ENCODE measurements at regions not wholly inside any gene's neighbourhood (a gene's known extent, or its start where the extent isn't known, plus 50 kb on each side); places are given as distances from the start of the nearest gene placed in this dataset.

GRCh38 chr15:35657679-35658311 lies 111.8 kb upstream of the DPH6 start:
- peak in 1 of 3 experiments; percentile 4 for DNase-seq (ENCODE audit: low read depth in 2 of 3, low spot score in 2 of 3)

GRCh38 chr15:35663956-35664355 lies 118.0 kb upstream of the DPH6 start:
- no peak for DNase-seq (ENCODE audit: low read depth in 2 of 3, low spot score in 2 of 3)

- DNase-seq (ENCODE audit: low read depth in 2 of 3, low spot score in 2 of 3), result no peak
These were observed 120.1 kb upstream of the DPH6 start for GRCh38 chr15:35665896-35666536.

GRCh38 chr15:35667908-35668307 lies 121.9 kb upstream of the DPH6 start:
- no peak for DNase-seq (ENCODE audit: low read depth in 2 of 3, low spot score in 2 of 3)

GRCh38 chr15:35669021-35669420 lies 123.1 kb upstream of the DPH6 start:
- no peak for DNase-seq (ENCODE audit: low read depth in 2 of 3, low spot score in 2 of 3)

- no peak for DNase-seq (ENCODE audit: low read depth in 2 of 3, low spot score in 2 of 3)
These were observed 123.6 kb upstream of the DPH6 start for GRCh38 chr15:35669432-35670045.

- DNase-seq (ENCODE audit: low read depth in 2 of 3, low spot score in 2 of 3), result no peak
These were observed 125.2 kb upstream of the DPH6 start for GRCh38 chr15:35671197-35671596.

GRCh38 chr15:35671981-35672380 lies 126.0 kb upstream of the DPH6 start:
- no peak for DNase-seq (ENCODE audit: low read depth in 2 of 3, low spot score in 2 of 3)

GRCh38 chr15:35673093-35673684 lies 127.2 kb upstream of the DPH6 start:
- no peak for DNase-seq (ENCODE audit: low read depth in 2 of 3, low spot score in 2 of 3)

GRCh38 chr15:35674873-35675781 lies 129.2 kb upstream of the DPH6 start:
- DNase-seq (ENCODE audit: low read depth in 2 of 3, low spot score in 2 of 3), result no peak

GRCh38 chr15:35678774-35679173 lies 132.8 kb upstream of the DPH6 start:
- DNase-seq (ENCODE audit: low read depth in 2 of 3, low spot score in 2 of 3), result no peak

GRCh38 chr15:35679186-35679585 lies 133.2 kb upstream of the DPH6 start:
- no peak for DNase-seq (ENCODE audit: low read depth in 2 of 3, low spot score in 2 of 3)

- no peak for DNase-seq (ENCODE audit: low read depth in 2 of 3, low spot score in 2 of 3)
These were observed 135.0 kb upstream of the DPH6 start for GRCh38 chr15:35680951-35681350.

- DNase-seq (ENCODE audit: low read depth in 2 of 3, low spot score in 2 of 3), result no peak
These were observed 140.4 kb upstream of the DPH6 start for GRCh38 chr15:35686347-35686746.

- no peak for DNase-seq (ENCODE audit: low read depth in 2 of 3, low spot score in 2 of 3)
These were observed 143.3 kb upstream of the DPH6 start for GRCh38 chr15:35689266-35689665.

GRCh38 chr15:35690089-35690488 lies 144.1 kb upstream of the DPH6 start:
- DNase-seq (ENCODE audit: low read depth in 2 of 3, low spot score in 2 of 3), result no peak

- no peak for DNase-seq (ENCODE audit: low read depth in 2 of 3, low spot score in 2 of 3)
These were observed 144.7 kb upstream of the DPH6 start for GRCh38 chr15:35690698-35691116.

GRCh38 chr15:35691173-35691761 lies 145.3 kb upstream of the DPH6 start:
- DNase-seq (ENCODE audit: low read depth in 2 of 3, low spot score in 2 of 3), result no peak

GRCh38 chr15:35691891-35692867 lies 146.2 kb upstream of the DPH6 start:
- no peak for DNase-seq (ENCODE audit: low read depth in 2 of 3, low spot score in 2 of 3)

GRCh38 chr15:35693286-35693685 lies 147.3 kb upstream of the DPH6 start:
- no peak for DNase-seq (ENCODE audit: low read depth in 2 of 3, low spot score in 2 of 3)

Data from activated CD8-positive, alpha-beta memory T cell treated with anti-CD3 and anti-CD28 coated beads for 48 hours (primary cell).